GM04503 (cell line): ENCODE measurements at regions not wholly inside any gene's neighbourhood (a gene's known extent, or its start where the extent isn't known, plus 50 kb on each side); places are given as distances from the start of the nearest gene placed in this dataset.
A peak's percentile ranks its signal among the peaks of the same experiment; 100 is the strongest.

Source experiments
- DNase-seq: peaks from one replicate; pipeline ENCODE4 v3.0.0-alpha.2; 2012; ENCODE audit warnings: low read depth

DNA sequence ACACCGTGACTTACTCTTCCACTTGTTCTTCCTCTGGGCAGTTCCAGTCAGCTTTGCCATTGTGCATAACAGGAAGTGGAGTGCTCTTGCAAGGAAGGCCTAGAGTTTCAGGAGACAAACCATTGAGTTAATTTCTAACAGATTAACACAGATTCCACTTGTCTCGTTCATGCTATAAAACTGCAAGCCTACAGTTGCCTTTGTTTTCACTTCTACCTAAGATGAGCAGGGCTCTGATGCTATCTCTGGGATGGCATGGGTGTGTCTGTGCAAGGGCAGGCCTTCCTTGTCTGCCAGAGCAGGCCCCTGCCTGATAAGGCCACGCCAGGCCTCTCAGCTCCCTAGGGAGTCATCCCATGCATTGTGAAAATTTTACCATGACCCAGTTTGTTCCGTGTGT, 67.7 kb upstream of the PGRMC2 start:
- no peak for DNase-seq

DNA sequence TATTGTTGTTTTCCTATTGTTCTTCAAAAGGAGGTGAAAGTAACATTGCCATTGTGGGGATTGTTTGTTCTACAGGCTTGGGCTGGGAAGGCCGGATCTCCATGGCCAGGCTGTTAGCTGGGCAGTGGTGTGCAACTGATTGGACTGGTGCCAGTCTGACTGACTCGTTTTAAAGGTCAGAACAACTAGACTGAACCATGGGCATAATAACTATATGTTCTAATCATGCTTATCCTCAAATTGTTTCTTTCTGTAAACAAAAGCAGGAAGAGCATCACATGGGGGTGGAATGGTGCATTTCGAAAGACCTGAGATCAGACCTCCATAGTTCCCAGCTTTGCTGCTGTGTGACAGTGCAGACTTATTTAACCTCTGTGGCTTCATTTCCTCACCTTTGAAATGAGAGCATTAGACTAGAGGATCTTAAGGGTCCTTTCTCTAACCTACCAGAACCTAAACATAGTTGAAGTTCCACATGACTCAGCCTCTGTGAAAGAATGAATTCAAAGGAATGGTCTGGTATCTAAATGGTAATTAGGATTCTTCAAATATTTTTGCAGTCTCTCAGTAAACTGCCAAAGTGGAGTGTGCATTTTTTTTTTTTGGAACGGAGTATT, 66.7 kb upstream of the PGRMC2 start:
- DNase-seq, result peak; percentile 97

DNA sequence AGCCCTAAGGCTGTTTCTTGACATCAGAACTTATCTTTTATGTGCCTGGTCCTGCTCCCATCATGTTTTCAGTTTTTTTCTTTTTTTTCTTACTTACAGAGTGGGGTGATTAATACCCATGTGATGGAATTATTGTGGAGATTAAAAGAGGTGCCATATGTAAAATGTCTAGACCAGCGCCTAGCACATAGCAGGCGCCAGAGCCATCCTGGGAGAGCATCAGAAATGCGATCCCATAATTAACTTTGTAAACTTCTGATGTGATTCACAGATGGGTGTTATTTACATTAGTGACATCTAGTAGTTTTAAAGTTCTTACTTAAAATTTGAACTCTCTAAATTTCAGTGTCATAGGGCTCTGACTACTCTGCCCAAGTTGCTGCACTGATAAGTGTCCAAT, 66.2 kb upstream of the PGRMC2 start:
- DNase-seq, result no peak

DNA sequence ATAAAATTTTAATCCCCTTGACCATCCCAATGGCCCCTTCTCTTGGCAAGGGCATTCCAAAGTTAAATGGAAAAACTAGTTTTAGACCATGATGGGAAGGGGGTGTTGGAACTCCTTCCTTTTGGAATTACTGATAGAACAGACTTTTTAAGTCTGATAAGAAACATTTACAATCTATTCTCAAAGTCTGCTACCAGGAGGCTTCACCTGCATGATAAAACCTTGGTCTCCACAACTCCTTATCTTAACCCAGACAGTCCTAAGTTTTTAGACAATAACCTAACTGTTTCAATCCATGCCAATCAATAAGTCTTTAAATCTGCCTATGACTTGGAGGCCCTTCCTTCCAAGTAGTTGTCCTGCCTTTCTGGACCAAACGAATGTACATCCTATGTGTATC, 63.9 kb upstream of the PGRMC2 start:
- DNase-seq, result no peak

DNA sequence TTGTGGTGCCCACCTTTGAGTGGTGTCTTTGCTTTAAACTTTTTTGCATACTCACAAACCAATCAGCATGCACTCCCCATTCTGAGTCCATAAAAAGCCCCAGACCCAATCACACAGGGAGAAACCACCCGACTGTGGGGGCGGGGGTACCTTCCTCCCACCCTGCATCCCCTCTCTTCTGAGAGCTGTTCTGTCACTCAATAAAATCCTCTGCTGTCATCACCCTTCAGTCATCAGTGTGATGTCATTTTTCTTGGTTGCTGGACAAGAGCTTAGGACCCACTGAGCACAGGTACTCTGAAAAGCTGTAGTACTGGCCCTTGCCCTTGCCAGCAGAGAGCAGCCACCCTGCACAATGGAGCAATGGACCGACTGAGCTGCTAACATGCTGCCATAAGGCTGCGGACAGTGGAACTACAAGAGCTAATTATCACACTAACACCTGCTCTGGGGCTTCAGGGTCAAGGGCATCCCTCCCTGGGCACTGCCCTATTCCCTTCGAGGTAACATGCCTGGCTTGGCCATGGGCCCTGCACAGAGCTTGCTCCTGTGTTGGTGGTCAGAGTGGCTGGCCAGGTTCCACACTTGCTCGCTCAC, 62.9 kb upstream of the PGRMC2 start:
- no peak for DNase-seq

DNA sequence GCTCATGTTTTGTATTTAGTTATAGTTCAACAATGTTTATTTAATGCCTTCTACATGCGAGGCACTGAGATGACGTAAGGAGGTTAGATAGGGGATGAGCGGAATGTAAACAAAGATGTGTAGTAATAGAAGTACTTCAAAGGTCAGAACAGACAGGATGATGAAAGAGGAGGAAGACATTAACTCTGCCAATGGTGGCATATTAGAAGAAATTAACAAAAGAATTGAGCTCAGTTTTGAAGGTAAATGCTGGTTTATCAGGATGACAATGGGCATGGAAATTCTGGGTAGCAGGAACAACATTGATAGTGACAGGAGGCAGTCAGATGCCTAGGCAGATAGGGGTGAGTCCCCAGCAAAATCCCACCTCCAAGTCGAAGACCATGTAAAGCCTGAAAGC, 62.3 kb upstream of the PGRMC2 start:
- DNase-seq, result peak; percentile 34

DNA sequence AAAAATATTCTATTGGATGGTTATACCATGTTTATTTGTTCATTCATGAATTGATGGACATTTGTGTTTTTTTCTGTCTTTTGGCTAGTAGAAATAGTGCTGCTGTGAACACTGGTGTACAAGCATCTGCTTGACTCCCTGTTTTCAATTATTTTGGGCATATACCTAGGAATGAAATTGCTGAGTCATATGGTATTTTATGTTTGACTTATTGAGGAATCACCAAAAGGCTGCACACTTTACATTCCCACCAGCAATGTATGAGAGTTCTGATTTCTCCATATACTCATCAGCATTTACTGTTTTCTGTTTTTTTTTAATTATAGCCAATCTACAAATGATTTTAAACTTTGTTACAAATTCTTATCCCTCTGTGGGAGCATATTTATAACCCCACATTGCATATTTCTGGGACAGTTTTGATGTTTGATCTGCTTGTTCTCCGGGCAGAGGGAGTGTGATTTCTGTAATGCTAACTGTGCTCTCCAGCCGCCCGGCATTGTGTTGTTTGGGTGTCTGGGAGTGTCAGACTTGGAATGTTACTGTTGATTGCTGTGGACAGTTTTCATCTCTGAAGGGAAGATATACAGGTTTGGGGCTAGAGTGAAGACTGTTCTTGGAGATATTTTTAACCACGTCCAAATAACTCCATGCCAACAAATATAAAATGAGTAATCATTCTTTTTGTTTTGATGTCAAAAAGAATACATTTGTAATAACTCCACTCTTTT, 60.5 kb upstream of the PGRMC2 start:
- peak; percentile 20 for DNase-seq

DNA sequence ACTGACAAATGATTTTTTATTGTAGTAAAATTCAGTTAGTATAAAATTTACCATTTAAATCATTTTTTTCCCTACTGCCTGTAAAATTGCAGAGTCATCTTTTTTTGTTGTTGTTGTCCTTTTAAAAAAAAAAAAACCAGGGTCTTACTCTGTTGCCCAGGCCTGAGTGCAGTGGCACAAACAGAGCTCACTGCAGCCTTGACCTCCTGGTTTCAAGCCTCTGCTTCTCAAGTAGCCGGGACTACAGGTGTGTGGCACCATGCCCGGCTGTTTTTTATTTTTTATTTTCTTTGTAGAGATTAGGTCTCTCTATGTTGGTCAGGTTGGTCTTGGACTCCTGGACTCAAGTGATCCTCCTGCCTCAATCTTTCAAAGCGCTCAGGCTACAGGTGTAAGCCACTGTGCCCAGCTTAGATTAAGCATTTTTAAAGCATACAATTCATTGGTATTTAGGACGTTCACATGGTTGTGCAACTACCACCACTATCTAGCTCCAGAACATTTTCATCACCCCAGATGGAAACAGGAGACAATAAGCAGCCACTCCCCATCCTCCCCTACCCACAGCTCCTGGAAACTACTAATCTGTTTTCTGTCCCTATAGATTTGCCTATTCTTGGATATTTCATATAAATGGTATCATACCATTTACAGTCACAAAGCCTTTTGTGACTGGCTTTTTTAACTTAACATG, 59.7 kb upstream of the PGRMC2 start:
- DNase-seq, result no peak

DNA sequence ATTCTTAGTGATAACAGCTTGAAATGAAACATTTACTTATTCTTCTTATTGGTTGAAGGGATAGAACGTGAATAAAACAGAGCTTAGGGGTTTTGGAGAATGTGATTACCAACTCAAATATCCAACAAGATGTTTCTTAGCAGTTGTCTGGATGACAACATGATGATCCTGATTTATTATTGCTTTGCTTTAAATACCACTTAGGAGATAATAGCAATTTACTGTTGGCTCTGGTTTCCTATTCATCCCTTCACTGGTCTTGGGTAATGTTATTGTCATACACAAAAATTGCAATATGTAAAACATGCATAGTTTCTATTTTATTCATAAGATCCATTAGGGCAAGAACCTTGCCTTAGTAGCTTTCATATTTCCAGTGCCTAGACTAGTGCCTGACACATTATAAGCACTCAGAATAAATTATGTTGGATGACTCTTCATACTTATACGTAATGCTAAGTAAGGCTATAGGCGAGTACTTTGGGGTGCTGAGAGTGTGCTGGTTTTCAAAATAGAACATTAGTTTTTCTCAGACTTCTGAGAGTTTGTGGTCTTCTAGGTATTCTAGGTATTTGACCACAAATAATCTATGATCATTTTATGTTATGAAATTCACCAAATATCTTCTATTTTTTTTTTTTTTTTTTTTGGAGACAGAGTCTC, 58.6 kb upstream of the PGRMC2 start:
- no peak for DNase-seq

DNA sequence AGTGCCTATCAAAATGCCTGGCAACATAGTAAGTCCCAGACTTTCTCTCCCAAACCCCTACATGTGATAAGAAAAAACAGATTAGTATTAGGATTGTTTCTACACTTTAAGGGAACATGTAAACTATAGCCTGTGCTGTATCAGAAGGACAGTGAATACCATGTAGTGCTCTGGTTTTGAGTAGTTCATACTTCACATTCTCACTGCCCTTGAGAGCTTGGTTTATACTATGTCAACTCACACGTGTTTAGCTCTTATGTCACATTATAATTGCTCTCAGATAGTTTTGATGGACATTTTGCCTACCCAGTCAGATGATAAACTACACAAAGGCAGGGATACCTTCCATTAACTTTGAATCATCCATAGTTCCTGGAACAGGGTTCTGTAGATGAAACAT, 58.0 kb upstream of the PGRMC2 start:
- DNase-seq, result no peak

DNA sequence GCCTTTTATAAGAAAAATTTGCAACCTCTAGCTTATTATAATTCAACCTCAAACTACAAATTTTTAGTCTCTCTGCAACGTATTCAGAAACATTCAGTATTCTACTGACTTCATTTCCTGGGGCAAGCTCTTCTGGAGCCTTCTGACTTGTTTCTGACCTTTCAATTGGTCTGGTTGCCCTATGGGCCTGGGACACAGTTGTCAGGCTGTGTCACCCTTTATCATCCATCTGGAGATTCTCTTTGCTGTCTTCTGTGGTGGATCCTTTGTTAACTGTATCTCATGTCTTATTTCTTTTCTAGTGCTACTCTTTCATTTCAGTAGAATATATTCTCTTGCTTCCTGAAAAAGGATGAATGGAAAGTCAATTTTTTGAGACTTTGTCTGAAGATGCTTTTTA, 55.1 kb upstream of the PGRMC2 start:
- DNase-seq, result no peak

DNA sequence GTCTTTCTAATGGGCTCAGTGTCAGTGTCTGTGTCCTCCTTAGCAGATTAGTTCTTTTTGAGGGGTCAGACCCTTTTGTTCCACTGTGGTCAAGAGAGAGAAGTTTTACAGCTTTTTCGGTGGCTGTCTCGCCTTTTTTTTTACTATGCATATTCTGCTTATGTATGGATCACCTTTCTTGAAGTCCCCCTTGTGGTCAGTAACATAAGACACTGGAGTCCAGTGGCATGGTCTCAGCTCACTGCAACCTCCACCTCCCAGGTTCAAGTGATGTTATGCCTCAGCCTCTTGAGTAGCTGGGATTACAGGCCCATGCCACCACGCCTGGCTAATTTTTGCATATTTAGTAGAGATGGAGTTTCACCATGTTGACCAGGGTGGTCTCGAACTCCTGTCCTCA, 54.0 kb upstream of the PGRMC2 start:
- no peak for DNase-seq

DNA sequence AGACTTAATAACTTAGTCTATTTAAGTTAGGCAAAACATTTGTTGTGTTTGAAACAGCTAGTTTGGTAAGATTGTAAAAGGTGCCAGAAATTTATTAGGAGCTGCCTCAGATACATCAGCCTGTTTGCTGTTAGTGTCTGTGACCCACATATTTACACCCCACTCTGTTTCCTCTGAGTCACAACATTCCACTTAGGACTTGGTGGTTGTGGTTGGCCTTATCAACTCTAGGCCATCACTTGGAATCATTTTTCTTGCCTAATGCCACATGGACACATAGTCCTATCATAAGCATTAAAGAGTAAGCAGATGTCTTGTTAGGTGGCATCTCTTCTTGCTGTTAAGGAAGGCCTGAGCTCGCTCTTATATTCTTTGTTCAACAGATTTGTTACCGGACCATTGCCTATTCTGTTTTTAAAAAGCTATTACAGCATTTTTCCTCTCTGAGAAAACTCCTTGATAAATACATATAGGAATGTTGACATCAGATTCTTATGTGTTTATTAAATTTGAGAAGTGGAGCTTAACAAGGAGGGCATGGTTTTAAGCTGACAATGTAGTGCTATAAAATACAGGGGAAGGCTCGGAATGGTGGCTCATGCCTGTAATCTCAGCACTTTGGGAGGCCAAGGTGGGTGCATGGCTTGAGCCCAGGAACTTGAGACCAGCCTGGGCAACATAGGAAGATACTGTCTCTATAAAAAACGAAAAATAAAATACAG, 51.2 kb upstream of the PGRMC2 start:
- DNase-seq, result peak; percentile 94

DNA sequence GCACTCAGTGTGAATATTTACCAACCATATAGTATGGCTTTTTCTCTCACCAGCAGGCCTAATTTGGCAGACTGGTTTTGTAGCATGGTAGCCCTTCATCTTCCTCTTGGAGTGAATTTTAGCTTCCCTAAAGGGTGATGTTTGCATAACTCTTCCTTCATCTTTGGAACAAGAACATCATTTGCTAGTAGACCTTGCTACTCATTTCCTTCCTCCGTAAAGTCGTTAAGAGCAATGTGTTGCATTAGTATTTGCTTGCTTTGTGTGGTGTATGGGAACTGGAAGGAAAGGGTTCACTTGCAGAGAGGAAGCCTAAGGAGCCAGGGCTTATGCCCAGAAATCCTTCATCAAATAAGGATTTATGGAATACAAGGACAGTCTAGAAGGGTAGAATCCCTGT, 50.2 kb upstream of the PGRMC2 start:
- DNase-seq, result no peak
